ENCODE measurements at regions not wholly inside any gene's neighbourhood (a gene's known extent, or its start where the extent isn't known, plus 50 kb on each side); places are given as distances from the start of the nearest gene placed in this dataset.
"Not testable (repeated sequence)": the region's sequence is repeated elsewhere in the genome, so short reads cannot be mapped to it uniquely, and the experiment has no call there.

DNA sequence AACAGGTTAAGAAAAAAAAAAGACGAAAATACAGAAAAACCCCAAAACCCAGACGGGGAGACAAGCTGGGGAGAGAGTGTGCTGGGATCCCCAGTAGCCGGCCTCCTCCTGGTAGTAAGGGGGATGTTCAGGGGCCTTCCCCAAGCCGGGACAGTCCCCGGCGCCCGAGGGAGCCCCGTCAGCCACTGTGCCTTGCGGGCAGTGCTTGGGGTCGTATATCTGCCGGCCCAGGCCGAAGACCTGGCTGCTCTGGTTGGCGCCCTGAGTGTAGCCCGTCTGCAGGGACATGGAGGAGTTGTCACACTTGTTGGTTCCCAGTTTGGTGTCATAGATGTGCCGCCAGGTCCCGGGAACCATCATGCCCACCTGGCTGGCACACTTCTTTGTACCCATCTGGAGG, 287.2 kb upstream of the GADL1 start:
- DNase-seq (ENCODE audit: low read depth, low spot score): no peak

DNA sequence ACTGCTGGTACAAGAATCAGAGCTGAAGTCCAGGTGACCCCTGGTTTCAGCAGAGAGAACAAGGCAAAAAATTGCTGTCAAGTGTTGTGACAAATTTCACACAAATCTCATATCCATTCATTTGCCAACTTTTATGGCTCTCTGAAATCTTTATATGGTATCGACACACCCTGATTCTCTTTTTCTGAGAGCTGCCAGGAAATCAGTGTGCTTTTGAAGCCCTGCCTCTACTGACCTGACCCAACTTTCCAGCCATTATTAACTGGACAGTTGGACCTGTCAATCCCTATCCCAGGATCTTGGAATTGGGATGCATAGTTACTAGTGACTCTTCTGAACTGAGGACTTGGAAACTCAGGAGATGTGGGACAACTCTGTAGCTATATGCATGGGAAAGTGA, 288.2 kb upstream of the GADL1 start:
- DNase-seq (ENCODE audit: low read depth, low spot score): no peak

DNA sequence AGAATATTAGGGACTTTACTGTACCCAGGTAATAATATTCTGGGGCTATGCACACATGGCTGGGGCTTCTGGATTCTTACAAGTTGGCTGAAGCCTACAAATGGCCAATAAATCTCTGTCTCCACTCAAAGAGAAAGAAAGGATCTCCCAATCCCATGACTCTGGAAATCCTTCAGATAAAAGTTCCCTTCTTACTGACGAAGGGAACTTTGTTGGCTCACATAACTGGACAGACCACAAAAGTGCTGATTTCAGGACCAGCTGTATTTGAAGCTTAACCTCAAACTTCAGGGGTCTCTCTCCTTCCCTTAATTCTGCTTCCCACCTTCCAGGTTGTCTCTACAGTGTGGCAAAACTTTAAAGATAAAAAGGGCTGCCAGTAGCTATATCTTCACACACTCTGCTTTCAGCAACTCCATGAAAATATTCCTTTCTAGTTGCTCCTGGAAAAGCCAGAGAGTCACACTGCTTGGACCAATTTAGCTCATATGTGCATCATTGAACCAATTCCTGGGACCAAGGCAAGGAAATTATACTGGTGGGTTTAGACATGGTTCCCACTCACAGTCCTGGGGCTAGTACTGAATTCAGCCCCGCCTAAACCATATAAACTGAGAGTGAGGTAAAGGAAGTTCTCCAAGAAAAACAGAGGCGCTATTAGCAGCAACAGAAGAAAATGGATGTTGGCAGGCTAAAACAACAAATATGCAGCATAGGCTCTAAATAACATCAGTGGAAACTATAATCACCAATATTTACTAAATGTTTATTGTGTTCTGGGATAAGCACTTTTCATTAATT, 290.0 kb upstream of the GADL1 start:
- no peak for DNase-seq (ENCODE audit: low read depth, low spot score)

GRCh38 chr3:31185062-31185357, 290.5 kb upstream of the GADL1 start:
- no peak for DNase-seq (ENCODE audit: low read depth, low spot score)

DNA sequence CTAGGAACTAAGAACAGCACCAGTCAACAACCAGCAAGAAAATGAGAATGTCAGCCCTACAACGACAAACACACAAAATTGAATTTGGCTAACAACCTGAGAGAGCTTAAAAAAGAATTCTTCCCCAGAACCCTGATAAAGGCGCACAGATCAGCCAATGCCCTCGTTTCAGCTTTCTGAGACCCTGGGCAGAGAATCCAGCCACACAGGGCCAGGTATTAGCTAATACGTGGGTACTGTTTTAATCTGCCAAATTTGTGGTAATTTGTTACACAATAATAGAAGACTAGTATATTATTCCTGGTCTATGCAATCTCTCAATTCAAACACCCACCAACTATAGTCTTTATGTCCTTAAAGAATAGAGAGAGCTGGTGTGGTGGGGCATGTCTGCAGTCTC, 291.6 kb upstream of the GADL1 start:
- no peak for DNase-seq (ENCODE audit: low read depth, low spot score)

DNA sequence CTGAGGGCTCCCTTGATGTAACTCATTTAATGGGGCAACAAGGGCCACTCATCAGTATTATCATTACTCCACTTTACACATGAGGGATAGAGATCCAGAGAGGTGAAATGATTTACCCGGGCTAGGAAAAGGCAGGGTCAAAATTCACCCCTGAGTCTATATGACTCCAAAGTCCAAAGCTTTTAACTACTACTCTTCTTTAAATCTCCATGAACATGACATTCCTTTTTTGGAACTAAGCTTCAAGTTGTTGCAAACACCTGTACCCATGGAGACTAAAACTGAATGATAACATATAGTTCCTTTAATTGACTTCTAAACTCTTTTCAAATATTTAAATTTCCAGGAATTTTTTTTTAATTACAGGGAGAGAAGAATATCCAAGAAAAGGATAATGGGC, 292.9 kb upstream of the GADL1 start:
- DNase-seq (ENCODE audit: low read depth, low spot score): no peak

- DNase-seq (ENCODE audit: low read depth, low spot score): no peak
These were observed 293.7 kb upstream of the GADL1 start for GRCh38 chr3:31188112-31188511.

DNA sequence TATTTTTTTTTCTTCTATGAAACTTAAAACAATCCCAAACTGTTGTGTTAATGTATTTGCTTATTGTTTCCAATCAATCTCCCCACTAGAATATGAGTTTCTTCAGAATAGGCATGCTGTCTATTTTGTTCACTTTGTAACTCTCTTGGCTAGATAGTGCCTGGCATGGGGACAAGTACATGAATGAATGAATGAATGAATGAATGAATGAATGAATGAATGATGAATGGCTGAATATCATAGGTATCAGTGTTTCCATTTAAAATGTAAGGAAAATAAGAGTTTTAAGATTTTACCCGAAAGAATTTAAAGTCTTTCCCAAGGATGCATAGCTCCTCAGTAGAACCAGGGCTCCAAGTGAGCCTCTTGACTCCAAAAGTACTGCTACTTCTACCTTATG, 294.9 kb upstream of the GADL1 start:
- DNase-seq (ENCODE audit: low read depth, low spot score): no peak

DNA sequence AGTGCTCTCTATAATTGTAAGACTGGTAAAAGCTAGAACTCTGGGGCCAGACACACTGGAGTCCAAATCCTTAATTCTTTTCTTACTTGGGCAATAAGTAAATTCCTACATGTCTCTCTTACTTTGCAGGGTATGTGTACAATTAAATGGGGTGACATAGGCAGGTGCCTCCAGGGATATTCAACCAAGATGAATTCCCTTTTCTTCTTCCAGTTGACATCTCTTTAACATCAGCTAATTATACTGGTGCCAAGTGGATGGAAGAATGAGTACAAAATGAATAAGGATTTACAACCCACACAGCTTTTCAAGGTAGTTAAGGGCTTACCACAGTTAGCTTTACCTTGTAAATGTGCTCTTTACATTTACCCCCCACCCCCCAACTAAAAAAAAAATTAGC, 295.5 kb upstream of the GADL1 start:
- no peak for DNase-seq (ENCODE audit: low read depth, low spot score)

GRCh38 chr3:31191354-31191753, 296.9 kb upstream of the GADL1 start:
- DNase-seq (ENCODE audit: low read depth, low spot score): no peak

DNA sequence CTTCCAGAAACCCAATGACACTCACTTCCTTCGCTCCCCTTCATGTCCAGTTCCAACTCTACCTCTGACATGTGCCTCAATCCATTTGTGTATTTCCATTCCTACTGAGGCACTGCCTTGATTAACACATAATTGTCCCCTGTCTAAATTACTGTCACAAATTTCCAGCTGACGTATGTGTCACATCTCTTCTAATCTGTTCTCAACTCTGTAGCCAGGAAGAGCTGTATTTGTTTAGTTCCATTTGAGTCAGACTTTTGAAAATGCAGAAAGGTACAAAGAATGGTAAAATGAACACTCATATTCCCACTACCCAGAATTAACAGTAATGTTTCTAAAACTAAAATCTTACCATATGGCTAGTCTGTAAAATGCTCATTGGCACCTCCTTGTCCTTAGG, 299.0 kb upstream of the GADL1 start:
- DNase-seq (ENCODE audit: low read depth, low spot score): no peak

DNA sequence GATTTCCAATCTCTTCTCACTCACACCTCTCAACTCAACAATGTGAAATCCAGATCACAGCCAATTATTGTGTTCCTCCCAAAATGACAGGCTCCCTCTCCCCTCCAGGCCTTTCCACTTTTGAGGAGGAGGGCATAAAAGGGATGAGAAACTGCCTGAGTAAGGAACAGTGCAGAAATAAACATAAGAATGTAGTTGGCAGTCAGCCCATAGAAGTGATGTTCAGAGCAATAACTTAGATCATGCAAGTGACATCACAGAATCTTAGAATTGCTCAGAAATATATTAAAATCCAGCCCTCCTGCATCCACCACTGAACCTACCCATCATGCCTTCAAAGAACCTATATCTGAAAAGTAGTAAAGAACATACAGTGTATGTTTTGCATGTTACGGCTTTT, 299.4 kb upstream of the GADL1 start:
- DNase-seq (ENCODE audit: low read depth, low spot score): no peak

GRCh38 chr3:31196261-31196660, 301.8 kb upstream of the GADL1 start:
- DNase-seq (ENCODE audit: low read depth, low spot score): no peak

- peak; percentile 0 for DNase-seq (ENCODE audit: low read depth, low spot score)
These were observed 302.5 kb upstream of the GADL1 start for GRCh38 chr3:31196881-31197364.

DNA sequence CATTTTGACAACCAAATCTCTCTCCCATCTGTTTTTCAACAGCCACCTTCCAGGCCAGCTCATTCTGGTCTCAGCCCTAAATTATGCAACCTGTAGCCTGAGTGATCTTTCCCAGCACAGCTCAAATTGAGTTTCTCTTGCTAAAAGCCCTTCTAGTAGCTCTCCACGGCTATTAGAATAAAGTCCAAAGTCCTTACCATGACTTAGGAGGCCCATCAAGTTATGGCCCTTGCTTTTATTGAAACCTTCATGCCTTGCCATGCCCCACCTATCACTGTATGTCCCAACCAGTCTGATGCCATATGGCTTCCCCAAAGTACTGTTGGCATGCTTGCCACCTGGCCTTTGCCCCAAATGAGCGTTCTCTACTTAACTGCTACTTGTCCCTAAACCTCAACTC, 303.5 kb upstream of the GADL1 start:
- no peak for DNase-seq (ENCODE audit: low read depth, low spot score)

- DNase-seq (ENCODE audit: low read depth, low spot score): no peak
These were observed 304.4 kb upstream of the GADL1 start for GRCh38 chr3:31198890-31199289.

DNA sequence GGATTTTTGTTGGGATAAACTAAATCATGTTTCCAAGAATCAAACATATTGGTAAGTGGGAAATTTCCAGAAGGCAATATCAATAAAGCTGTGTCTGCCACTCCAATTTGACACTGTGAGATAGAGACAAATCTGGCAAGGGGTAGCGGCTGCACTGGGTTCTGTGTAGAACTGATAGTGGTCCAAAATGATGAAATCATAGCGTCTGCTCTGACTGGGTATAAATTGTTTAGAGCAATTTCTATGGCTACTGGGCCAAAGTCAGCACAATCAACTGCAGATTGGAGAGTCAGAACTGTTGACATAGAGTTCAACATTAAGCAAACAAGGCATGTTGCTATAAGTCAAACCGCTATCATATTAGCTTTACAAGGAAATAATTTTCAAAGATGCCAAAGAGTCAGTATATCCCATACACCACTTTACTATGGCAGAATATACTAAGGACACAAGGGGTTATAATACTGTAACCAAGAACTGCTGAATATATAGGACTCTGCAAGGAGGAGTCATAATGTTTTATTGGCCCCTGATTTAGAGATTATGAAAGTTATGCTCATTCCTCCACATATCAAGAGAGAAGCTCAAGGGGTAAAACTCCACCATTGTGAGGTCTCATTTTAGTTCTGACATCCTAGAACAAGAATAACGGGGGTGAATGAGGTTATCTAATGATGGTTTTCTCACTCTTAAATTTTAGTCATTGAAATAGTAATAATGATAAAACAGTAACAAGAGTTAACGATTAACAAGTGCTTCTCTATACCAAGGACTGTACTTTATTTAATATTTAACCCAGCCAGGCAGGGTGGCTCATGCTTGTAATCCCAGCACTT, 309.7 kb upstream of the GADL1 start:
- no peak for DNase-seq (ENCODE audit: low read depth, low spot score)

GRCh38 chr3:31204796-31205056, 310.3 kb upstream of the GADL1 start:
- DNase-seq (ENCODE audit: low read depth, low spot score): not testable (repeated sequence)

DNA sequence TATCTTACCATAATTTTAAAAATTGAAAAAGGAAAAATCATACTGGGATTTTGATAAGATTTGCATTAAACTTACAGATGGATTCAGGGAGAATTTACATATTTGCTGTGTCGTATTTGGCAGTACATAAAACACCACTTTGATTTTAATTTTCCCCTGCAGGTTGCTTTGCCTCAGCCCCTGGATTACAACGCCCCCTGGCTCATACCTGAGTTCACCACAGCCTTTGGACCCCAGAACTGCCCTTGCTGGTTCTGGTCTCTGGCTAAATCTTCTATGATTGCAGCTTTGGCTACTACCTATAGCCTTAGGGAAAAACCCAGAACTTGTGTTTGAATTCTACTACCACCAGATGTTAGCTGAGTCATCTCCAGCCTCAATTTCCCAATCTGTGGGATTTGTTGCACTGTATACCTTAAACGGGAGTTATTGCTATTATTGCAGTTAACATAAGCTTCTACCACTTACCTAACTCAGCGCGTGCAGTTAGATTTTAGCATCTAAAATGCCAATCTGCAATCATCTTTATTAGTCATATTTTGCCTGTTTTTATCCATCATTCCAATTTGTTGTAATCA, 315.7 kb upstream of the GADL1 start:
- DNase-seq (ENCODE audit: low read depth, low spot score): no peak

DNA sequence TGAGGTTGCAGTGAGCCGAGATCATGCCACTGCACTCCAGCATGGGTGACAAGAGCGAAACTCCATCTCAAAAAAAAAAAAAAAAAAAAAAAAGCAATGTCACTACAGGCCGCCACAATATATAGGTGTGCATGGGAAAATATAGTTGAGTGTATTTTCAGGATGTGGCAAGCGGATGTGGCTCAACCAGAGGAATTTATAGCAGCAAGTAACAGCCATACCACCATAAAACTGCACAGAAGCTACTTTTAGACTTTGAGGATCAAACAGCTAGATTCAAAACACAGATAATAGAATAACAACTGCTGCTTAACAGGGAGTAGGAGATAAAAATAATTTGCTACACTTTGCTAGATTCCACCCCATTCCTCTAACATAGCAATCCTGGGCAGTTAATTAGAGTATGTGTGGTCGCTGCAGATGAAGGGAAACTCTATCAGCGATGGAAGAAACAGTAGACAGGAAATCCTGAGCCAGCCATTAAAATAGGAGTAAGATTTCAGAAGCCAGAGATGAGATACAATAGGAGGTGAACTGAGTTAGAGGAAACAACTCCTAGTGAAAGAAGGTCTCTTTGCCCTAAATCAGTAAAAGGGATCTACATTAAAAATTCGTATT, 318.7 kb upstream of the STT3B start:
- DNase-seq (ENCODE audit: low read depth, low spot score): no peak

DNA sequence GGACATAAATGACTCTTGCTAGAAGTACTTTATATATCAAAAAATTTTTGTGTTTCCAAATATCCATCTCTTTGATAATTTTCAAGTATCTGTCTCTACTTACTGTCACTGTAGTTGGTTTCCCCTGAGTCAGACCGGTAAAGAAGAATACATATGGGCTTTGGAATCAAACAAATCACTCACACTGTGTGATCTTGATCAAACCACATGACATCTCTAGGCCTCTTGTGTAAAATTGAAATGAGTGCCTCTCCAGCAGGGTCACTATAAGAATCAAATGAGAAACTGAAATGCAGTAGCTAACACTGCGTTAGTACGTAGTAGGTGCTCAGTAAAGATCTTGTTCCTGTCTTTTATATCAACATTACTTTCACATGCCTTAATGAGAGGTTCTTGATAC, 314.6 kb upstream of the STT3B start:
- no peak for DNase-seq (ENCODE audit: low read depth, low spot score)

DNA sequence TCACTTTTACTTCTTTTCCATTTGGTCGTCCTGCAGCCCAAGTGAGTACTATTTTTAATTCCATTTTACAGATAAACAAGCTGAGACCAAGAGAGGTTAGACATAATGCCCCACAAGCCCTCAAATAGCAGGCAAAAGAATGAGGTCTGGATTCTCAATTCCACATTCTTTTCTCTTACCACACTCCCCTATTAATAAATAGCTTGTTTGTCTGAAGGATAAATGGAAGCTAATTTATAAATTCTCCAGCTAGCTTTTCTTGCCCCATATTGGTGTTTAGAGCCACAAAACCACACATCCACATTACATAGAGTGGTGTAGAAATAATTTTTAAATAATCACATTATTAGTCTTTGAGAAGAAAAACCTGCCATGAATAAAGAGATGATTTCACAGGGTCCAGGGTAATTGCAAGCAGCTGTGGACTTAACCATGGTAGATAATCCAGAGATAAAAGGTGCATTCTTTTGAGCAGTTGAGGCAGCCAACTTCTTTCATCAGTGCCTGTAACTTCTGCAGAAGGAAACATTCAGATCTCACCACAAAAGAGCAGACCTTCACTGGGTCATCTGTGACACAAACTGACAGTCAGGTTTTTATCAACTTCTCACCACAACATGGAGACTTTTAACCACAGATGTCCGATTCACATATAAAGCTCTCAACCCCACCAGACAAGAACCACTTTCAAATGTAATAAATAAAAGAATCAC, 313.4 kb upstream of the STT3B start:
- no peak for DNase-seq (ENCODE audit: low read depth, low spot score)
